ENCODE measurements at regions not wholly inside any gene's neighbourhood (a gene's known extent, or its start where the extent isn't known, plus 50 kb on each side); places are given as distances from the start of the nearest gene placed in this dataset.

- H3K4me3 Mint-ChIP-seq (ENCODE audit: unreplicated experiment), result no peak overlapping the region
- H3K36me3 Mint-ChIP-seq (ENCODE audit: insufficient read depth, unreplicated experiment), result no peaks in the 10 kb centered on the region
- no peak for TF ChIP-seq CTCF (IDR thresholded peaks at IDR 0.05; ENCODE audit: unreplicated experiment)
- ChIA-PET POLR2A (interaction anchor here (0.7 kb wide), 1 partner anchor 13 kb away, joined by 3 read pairs; no protein-coding TSS in a partner anchor), CTCF (interaction anchor here (0.6 to 0.9 kb wide), 2 partner anchors 114 to 160 kb away, joined by 3 read pairs; no protein-coding TSS in a partner anchor)
- H3K27ac Mint-ChIP-seq (ENCODE audit: low read depth, unreplicated experiment), result no peak overlapping the region
- intact Hi-C loops (cut with micrococcal nuclease), result no loop called here
- H3K9me3 Mint-ChIP-seq (ENCODE audit: unreplicated experiment), result no peaks in the 10 kb centered on the region
- BruUV-seq (replicated peaks), result no TSS peak
- no peaks in the 10 kb centered on the region for H3K27me3 Mint-ChIP-seq (ENCODE audit: insufficient read depth, unreplicated experiment)
- DNase-seq (ENCODE audit: unreplicated experiment), result no peak
- H3K4me1 Mint-ChIP-seq (ENCODE audit: insufficient read depth, unreplicated experiment), result peaks cover 5% of the 10 kb centered on the region
Observed at GRCh38 chr12:53860426-53861345, 77.9 kb upstream of the HOXC13 start.

- CTCF ChIA-PET, result interaction anchor here (0.6 kb wide), 1 partner anchor 171 kb away, joined by 3 read pairs; the partner anchor contains the start of gene HOXC5
- TF ChIP-seq CTCF (IDR thresholded peaks at IDR 0.05; ENCODE audit: unreplicated experiment), result no peak
- no peak overlapping the region for H3K4me3 Mint-ChIP-seq (ENCODE audit: unreplicated experiment)
Observed at GRCh38 chr12:53862206-53862605, 76.4 kb upstream of the HOXC13 start.

GRCh38 chr12:53862831-53863230 is 75.8 kb upstream of the HOXC13 start:
- no peaks in the 10 kb centered on the region for H3K9me3 Mint-ChIP-seq (ENCODE audit: unreplicated experiment)

More at GRCh38 chr12:53862206-53862605, 76.4 kb upstream of the HOXC13 start:
- intact Hi-C loops (cut with micrococcal nuclease), result no loop called here
- H3K9me3 Mint-ChIP-seq (ENCODE audit: unreplicated experiment), result no peaks in the 10 kb centered on the region
- POLR2A ChIA-PET, result interaction anchor here (0.5 kb wide), 1 partner anchor 84 kb away, joined by 3 read pairs; no protein-coding TSS in a partner anchor
- H3K27me3 Mint-ChIP-seq (ENCODE audit: insufficient read depth, unreplicated experiment), result no peaks in the 10 kb centered on the region
- peaks cover 6% of the 10 kb centered on the region for H3K4me1 Mint-ChIP-seq (ENCODE audit: insufficient read depth, unreplicated experiment)
- no peak overlapping the region for H3K27ac Mint-ChIP-seq (ENCODE audit: low read depth, unreplicated experiment)
- no TSS peak for BruUV-seq (replicated peaks)
- no peak for DNase-seq (ENCODE audit: unreplicated experiment)
- no peaks in the 10 kb centered on the region for H3K36me3 Mint-ChIP-seq (ENCODE audit: insufficient read depth, unreplicated experiment)

More at GRCh38 chr12:53862831-53863230, 75.8 kb upstream of the HOXC13 start:
- Mint-ChIP-seq H3K36me3 (ENCODE audit: insufficient read depth, unreplicated experiment) (no peaks in the 10 kb centered on the region), H3K4me1 (ENCODE audit: insufficient read depth, unreplicated experiment) (peaks cover 12% of the 10 kb centered on the region), H3K4me3 (ENCODE audit: unreplicated experiment) (no peak overlapping the region), H3K27me3 (ENCODE audit: insufficient read depth, unreplicated experiment) (no peaks in the 10 kb centered on the region), H3K27ac (ENCODE audit: low read depth, unreplicated experiment) (no peak overlapping the region)
- no peak for TF ChIP-seq CTCF (IDR thresholded peaks at IDR 0.05; ENCODE audit: unreplicated experiment)
- DNase-seq (ENCODE audit: unreplicated experiment), result no peak
- ChIA-PET POLR2A (interaction anchor here (0.5 to 0.9 kb wide), 4 partner anchors 17 to 83 kb away, joined by 3 to 5 read pairs (median 3); no protein-coding TSS in a partner anchor), CTCF (interaction anchor here (0.5 to 0.6 kb wide), 3 partner anchors 132 to 519 kb away, joined by 3 to 5 read pairs (median 3); partner anchors contain the start of gene HOXC5)
- intact Hi-C loops (cut with micrococcal nuclease), result no loop called here
- no TSS peak for BruUV-seq (replicated peaks)
